Stimulated activated naive CD8-positive, alpha-beta T cell treated with anti-CD3 and anti-CD28 coated beads, Interleukin-15, Interleukin-2, amounts not matched to agents 100 U/mL and 50 U/mL, for 24 hours (primary cell): ENCODE measurements at regions not wholly inside any gene's neighbourhood (a gene's known extent, or its start where the extent isn't known, plus 50 kb on each side); places are given as distances from the start of the nearest gene placed in this dataset.
"Not testable (repeated sequence)": the region's sequence is repeated elsewhere in the genome, so short reads cannot be mapped to it uniquely, and the experiment has no call there.

Source experiments
- ATAC-seq: fragments of 150-1000 bp; cut with Tn5 transposase; one replicate; pipeline ENCODE4 v1.10.0; 2021
- DNase-seq: peaks from one replicate; pipeline ENCODE4 v3.0.0; 2021

DNA sequence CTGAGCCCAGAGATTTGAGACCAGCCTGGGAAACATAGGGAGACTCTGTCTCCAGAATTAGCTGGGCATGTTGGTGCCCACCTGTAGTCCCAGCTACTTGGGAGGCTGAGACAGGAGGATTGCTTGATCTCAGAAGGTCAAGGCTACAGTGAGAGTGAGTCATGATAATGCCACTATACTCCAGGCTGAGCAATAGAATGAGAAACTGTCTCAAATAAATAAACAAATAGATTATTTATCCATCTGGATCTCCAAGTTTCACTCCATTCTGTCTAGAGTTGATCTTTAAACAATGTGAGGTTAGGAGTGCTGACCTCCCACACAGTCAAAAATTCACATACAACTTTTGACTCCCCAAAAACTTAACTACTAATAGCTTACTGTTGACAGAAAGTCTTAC is 106.8 kb upstream of the PALMD start:
- no peak for ATAC-seq
- DNase-seq = no peak

DNA sequence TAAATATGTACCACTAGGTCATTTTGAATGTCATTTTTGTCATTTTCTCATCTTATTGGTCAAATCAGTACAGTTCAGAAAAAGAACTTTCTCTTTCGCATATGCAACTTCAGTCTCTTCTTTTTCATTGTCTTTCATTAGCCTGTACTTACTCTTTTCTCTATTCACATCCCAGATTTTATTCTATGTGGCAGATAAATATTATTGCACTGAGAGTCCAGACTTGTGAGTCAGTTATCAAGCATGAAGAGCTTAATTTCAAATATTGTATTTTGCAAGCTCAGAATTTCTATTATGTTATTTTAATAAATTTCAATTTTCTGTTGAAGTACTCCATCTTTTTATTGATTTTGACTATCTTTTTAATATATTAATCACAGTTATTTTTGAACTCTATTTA is 105.2 kb upstream of the PALMD start:
- DNase-seq (no peak), ATAC-seq (no peak)

DNA sequence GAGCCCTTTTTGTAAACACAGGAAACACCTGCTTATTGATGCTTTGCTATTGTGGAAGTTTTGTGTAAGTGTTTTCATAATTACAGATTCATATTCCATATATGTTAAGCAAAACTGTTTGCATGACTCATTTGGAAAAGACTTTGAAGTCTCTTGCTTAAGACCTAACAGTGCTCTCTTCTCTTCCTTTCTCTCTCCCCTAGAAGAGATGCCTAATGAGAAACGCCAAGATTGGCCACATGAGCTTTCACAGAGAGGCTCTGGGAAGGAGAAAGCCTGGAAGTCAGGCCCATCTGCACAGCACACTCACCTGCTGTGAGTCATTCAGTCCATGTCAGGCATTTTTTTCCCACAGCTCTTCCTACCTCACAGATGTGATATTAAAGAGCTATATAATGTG is 101.6 kb upstream of the PALMD start:
- DNase-seq (no peak), ATAC-seq (no peak)

DNA sequence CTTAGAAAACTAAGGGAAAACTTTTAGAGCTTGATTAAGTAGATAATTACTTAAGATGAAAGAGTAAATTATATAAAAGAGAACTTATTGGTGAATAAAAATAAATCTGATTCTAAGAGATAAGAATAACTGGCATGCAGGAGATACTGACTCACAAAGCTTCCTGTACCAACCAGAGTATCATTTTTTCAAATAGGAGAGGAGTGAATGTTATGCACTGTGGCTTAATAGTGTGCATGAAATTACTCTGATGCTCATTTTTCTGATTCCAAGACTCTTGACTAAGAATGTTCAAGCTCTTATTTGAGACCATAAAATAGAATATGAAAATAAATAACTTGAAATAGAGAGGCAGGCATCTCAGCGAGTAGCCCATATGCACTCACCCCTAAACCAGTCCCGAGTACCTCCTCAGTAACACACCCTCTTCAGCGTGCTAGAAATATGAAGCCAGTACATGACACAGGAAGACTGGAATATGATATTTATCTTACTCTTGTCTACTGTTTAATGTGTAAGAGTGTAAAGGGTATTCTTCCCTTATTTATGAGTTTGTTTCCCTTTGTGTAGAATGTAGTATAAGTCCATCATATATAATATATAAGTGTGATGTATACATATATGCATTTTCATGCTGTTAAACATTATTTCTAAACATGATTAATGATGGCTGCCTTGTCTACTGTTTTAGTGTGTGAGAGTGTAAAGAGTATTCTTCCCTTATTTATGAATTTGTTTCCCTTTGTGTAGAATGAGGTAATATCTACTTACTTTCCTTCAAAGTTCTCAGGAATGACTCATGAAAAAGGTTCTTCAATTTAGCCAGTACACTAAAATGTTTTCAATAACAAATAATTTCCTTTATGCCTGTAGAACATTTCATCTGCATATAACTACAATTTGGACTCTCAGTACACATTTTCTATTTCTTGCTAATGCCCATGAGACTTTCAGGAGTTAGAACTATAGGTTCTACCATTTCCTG is 99.2 kb upstream of the PALMD start:
- DNase-seq = no peak
- no peak for ATAC-seq

DNA sequence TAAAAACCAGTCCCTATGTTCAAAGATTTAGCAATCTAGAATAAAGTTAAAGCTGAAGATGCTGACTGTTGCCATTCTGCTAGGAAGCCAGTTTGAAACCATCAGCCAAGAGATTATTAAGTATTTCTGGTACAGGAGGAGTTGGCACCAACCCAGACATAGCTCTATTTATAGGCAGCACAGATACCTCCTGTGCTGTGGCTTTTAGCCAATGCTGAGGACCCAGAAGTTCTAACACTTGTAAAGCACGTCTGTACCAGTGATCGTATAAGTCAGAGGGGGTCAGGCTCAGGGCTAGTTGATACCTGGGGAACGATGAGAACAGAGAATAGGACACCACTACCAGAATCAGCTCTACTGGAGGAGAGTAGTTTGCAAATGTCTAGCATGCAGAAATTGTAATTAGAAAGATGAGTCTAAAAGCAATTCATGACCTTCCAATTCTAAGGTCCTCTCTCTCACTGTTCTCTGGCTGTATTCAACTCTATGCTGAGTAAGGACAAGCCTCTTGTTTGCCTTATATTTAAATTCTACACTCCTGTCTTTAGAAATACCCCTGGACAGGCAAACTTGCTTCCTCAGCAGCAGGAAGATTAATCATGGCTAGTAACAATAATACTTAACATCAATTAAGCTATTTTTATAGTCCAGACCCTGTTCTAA is 96.8 kb upstream of the PALMD start:
- DNase-seq (no peak), ATAC-seq (no peak)

DNA sequence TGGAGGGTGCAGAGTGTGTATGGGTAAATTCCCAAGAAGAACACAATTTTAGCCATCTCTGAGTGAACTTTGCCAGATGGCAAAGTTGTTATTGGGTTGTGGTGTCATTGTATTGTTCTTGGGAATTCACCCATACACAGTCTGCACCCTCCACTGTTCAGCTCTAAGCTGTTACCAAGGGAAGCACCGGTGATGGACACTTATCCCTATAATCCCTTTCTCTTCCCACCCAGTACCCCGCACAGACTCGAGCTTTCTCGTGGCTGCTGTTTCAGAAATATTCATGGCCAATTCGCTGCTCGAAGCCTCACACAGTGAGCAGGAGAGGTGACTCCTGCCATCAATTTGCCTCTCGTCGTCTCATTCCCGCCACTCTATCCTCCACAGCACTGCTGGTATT is 95.7 kb upstream of the PALMD start:
- ATAC-seq (peak; percentile 9), DNase-seq (no peak)

DNA sequence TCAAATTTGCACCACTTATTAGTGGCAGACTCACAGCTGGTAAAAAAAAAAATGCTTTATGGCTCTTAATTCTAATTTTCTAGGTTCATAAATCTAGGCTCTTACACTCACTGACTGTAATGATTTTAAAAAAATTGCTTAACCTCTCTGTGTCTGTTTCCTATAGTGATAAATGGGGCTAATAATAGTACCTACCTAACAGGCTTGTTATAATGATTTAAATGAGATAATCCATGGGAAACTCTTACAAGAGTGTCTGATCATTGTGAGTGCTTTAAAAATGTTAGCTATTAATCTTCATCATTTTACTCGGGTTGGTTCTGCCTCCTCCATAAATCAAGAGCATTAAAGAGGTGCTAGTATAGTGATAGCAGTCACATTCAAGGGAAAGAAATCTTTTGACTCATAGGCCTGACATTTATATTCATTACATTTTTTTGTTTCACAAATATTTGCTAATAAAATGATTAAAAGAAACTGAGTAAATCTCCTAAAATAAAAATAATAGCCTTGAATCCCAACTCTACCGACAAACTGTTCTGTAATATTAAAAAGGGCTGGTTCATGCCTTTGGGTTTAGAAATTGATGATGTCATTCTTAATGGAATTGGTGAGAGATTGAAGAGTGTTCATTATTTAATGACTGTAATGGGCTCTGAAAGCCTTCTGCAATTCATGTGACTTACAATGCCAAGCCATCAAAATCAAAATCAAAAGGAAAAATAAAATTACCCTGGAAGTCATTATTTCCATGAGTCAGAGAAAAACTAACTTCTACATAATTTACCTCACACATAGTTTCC is 93.9 kb upstream of the PALMD start:
- ATAC-seq (no peak), DNase-seq (no peak)

DNA sequence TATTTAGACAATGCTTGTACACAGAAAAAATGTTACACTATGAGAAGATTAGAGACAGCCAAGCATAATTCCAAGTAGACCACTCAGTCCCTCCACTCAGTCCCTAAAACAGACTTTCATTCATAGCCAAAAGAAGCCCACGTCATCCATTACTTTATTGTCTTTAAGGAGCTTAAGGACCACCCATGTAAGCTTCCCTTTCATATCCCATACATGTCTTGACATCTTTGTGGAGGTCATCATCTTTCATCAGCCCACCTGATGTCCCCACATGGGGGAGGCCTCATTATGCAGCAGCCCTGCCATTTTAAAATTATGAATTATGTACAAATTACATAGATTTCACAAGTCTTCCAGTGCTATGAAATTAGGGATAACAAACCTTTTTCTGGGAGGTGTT is 92.6 kb upstream of the PALMD start:
- DNase-seq (no peak), ATAC-seq (no peak)

DNA sequence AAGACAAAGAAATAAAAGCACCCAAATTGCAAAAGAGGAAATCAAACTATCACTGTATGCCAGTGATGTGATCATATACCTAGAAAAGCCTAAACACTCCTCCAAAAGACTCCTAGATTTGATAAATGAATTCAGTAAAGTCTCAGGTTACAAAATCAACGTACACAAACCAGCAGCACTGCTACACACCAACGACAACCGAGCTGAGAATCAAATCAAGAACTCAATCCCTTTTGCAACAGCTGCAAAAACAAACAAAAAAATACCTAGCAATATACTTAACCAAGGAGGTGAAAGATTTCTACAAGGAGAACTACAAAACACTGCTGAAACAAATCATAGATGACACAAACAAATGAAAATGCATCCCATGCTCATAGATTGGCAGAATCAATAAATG is 92.1 kb upstream of the PALMD start:
- ATAC-seq, DNase-seq: not testable (repeated sequence)

DNA sequence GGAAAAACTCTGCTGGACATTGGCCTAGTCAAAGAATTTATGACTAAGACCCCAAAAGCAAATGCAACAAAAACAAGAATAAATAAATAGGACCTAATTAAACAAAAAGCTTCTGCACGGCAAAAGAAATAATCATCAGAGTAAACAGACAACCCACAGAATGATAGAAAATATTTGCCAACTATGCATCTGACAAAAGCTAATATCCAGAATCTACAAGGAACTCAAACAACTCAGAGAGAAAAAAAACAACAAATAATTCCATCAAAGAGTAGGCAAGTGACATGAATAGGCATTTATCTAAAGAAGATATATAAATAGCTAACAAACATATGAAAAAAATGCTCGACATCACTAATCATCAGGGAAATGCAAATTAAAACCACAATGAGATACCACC is 91.2 kb upstream of the PALMD start:
- DNase-seq (no peak), ATAC-seq (no peak)

DNA sequence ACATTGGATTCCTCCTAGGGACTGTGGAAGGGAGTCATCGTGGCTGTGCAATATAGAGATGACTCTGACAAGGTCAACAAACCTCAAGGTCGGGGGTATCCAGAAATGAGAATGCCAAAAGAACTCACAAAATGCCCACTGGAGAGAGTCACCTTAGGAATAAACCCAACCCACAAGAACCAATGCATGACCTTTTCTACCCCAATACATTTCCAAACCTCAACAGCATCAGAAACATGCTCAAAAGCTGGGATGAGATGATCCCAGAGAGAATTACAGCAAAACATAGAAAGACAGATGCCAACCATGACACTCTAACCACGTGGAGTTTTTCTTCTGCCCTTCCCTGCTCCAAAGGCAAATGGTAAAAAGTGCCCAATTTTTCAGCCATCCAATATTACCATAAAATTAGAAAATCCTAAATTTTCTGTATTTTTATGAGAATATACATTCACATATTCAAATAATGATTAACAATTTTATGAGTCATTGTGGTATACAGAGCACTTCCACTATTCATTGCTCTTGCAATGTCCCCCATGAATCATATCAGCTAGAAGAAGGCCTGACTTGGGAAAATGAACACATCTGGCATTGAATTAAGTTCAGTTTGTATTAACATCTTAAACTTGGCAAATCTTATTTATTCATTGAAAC is 88.2 kb upstream of the PALMD start:
- DNase-seq = no peak
- no peak for ATAC-seq

DNA sequence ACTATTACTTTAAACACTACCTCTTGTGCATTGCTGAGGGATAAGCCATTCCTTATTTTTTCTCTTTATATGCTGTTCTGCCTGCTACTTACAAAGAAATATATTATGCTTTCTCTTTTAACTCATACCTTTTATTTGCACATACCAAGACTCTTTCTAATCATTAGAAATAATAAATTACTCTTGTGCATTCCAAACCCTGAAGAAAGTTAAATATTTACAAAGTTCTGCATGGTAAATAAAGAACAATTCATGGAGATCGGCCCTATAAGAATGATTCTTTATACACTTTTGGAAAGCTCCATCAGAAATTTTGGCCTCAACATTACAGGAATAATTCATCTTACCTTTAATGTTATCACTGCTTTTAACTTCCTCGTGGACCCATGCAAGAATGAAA is 86.7 kb upstream of the PALMD start:
- DNase-seq = no peak
- no peak for ATAC-seq

DNA sequence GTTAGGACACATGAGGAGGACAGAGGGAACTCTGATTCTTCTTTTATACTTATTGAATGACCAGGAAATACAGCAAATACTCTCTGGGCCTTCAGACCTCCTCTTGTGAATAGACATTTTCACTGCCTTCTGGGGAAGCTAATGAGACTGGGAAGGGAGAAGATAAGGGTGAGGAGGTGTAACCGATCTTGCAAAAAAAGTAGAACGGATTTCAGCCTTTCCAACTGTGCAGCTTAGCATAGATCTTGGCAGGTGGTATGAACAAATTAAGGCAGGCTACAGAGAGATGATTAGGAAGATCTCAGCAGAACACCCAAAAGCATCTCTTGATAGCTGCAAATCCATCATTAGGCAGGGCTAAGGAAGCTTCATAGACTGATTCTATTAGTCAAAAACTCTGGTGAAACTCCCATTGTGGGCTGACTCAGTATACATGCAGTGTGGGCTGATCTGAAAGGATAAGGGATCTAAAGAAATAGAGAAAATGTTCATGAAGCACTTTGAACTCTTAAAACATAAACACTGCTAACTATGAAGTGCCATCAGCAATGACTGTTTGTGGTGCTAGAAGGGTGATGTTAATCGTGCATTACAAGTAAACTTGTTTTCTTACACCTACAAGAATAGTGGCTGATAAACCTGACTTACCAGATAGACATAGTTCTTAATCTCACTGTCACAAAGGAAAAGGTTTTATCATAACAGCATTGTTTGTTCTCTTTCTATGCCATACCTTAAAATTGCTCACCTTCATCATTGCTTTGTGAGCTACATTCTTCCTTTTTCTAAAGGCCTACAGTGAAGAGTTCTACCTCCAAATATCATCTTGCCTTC is 85.5 kb upstream of the PALMD start:
- DNase-seq (no peak), ATAC-seq (no peak)

DNA sequence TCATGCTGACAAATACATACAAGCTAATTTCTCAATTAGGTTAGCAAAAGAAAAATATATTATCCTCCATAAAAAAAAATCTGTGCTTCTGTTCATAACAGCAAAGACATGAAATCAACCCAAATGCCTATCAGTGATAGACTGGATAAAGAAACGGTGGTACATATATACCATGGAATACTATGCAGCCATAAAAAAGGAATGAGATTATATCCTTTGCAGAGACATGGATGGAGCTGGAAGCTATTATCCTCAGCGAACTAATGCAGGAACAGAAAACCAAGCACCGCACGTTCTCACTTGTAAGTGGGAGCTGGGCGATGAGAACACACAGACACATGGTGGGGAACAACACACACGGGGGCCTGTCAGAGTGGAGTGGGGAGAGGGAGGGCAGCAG is 84.0 kb upstream of the PALMD start:
- ATAC-seq = no peak

DNA sequence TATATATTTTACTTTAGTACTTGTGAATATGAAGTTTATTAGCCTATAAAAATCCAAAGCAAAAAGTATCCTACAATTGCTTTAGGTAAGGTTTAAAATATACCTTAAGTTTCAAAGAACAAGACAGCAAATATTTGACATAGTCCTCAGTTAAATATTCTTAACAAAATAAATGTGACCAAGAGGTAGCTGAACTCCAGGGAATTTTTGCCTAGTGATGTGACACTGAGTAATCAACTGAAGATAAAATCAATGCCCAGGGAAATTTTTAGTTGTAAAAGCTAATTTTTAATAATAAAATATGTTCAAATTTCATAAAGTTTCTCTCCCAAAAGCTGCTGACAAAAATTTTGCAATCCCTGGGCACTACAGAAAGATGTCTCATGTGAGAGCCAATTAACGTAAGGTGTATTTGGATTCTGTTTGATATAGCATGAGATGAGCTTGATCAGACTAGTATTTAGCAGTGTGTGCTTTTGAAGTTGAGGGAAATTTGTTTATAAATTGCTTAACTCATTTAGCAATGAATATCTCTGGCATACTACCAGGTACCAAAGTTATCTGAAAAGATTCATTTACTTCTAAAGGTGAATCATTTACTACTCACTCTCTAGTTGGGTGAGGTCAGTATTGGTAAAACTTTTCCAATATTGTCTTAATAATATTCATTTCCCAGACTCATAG is 80.2 kb upstream of the PALMD start:
- no peak for DNase-seq
- no peak for ATAC-seq

More for the DNA sequence above, 84.0 kb upstream of the PALMD start:
- no peak for DNase-seq

DNA sequence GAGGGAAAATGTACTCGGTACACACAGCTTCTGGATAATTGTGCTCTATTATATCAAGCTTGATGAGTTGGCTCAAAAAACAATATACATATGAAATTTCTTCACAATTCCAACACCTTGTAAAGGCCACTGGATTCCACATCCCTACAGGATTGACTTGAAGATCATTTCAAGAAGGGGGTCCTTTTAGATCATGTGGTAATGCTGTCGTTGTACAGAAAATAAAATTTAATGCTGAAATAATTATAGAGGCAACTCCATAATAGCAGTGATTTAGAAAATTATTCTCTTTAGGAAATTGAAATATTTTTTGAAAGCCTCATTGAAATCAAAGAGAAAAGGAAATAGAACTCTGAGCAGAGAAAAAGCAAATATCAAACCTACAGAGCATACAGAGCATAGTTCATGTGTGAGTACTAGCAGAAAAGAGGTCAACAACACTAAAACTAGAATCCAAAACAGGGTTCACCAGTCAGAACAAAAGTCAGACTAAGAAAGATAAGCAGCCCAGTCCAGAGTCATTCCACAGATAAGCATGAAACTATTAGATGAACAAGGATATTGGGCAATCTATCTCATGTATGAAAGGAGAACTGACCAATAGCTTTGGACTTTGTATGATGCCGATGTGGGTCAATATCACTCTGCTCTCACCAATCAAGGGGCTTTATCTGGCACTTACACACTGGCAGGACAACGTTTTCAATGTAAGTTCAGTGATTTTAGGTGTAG is 79.5 kb upstream of the PALMD start:
- DNase-seq = no peak
- ATAC-seq = no peak

DNA sequence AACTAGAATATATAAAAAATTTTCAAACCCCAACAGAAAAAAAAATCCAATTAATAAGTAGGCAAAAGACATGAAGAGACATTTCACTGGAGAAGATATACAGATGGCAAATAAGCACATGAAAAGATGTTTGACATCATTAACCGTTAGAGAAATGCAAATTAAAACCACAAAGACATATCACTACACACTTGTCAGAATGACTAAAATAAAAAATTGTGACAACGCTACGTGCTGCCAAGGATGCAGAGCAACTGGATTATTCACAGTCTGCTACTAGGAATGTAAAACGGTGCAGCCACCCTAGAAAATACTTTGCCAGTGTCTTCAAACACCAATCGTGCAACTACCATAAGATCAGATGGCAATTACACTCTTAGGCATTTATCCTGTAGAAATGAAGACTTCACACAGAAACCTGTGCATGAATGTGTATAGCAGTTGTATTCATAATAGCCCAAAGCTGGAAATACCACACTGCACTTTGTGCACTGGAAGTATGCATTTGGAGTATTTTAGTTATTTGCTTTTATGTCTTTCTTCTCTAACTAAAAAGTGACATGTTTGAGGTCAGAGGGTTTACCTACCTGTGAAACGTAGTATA is 75.3 kb upstream of the PALMD start:
- no peak for ATAC-seq
- DNase-seq = no peak

DNA sequence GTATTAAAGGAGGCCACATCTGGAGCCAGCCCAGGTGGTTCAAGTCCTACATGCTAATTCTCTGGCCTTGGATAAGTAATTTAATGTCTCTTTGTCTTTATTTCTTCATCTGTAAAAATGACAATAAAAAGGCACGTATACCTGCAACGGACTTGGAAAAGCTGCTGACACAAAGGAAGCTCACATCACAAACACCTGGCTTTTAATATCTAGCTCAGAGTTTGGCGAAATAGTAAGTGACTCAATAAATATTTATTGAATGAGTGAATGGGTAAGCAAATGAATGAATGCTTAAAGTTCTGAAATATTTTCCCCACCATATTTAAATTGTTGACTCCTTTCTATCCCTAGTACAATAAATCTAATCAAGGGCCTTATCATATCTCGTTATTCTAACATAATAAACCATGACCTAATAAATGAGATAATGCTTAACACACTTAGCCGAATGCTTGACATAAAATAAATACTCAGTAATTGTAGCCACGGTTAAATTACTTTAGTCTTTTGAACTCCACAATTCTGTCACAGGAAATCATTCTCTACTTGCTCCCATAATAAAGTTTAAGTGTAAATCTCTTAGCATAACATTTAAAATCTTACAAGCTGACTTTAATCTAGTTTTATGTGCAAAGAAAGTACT is 74.7 kb upstream of the PALMD start:
- DNase-seq (no peak), ATAC-seq (no peak)
